HG03280 (cell line): ENCODE measurements at regions not wholly inside any gene's neighbourhood (a gene's known extent, or its start where the extent isn't known, plus 50 kb on each side); places are given as distances from the start of the nearest gene placed in this dataset.

ENCODE experiments used
- ATAC-seq: cut with Tn5 transposase; IDR thresholded peaks from one replicate; pipeline ENCODE4 v1.9.1; 2021; ENCODE audit warnings: mild to moderate bottlenecking, moderate library complexity; ENCODE audit not compliant: unreplicated experiment

DNA sequence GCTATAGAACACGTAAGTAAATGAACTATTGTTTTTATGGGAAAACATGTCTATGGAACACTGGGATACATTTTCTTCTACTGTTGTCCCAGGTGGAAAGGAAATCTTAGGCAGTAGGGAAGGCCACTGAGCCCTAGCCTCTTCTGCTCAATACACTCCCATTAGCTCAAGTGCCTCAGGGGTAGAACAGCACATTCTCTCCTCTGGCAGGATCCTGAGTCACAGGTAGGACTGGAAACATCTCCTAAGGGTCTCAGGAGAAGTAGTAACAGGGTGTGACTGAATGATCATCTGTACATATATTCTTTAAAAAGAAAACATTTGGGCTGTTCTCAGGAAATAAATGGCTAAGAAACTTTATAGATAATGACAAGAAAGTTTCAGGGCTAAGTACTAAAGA is 175.6 kb upstream of the ESRRG start:
- no peak for ATAC-seq

DNA sequence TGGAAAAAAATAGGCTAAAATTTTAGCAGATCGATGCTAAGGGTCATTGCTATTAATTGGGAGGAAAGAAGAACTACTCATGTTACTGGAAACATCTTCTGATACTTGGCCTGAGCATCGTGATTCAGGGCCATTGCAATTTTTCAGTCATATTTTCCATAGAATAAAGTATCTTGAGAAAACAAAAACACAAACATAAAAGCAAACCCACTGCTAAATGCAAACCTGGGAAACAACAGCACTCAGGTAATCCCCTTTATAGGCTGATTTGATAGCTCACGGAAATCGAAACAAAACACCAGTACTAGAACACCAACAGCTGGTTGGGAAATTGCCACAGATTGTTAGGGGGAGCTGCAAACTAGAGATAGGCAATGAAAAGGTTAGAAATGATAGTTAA is 172.9 kb upstream of the ESRRG start:
- no peak for ATAC-seq

DNA sequence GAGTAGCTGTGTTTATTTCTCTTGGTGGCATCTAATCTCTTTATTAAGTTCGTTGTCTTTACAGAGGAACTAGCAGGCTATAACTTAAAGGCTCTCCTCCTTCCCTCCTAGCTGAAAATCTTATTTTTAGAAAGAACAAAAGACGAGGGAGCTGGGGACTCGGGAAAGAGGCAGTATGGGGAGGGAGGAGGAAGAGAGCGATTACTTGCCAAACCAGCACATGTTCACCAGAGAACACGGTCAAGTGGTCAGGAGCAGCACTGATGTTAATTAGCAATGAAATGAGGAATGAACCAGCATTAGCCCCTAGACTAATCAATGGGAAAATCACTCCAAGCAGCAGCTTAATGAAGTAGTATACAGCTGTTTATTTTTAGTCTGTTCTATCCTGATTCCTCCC is 171.3 kb upstream of the ESRRG start:
- ATAC-seq, result no peak

DNA sequence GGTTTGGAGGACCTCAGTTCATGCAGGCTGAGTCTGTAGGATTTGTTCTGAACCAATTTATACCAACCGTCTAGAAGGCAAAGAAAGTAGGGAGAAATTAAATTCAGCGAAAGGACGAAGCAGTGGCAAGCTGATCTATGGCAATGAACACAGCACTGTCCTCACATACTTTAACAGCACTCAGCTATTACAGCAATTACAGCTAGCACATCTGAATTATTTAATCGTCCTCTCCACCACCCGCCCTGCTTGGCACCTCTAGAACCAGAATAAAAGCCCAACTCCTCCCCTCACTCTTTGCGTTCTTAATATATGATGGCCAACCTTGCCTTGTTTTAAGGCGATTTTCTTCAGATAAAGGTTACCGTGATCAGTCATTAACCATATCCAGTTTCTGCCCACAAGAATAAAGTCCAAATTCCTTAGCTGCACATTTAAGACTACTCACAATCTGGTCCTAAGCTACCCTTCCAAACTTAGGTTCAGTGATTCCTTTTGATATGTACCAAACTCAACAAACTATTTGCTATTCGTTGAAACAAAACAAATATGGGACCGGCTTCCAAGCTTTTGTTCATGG is 169.4 kb upstream of the ESRRG start:
- no peak for ATAC-seq

DNA sequence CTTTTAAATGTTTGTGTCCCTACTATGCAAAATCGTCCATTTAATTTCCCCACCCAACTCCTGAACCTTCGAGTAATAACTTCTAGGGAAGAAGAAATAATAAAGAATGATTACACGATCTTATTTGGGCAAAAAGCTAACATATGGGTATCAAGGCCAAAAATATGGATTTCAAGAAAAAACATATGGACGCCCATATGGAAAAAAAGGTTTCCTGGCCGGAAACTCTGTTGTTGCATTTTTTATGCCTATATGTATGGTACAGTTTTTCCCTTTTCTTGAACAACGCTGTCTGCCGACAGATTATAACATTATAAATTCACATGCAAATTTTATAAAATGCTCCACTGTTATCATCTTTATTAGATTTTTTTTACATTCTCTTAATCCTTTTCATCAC is 167.6 kb upstream of the ESRRG start:
- ATAC-seq, result no peak

DNA sequence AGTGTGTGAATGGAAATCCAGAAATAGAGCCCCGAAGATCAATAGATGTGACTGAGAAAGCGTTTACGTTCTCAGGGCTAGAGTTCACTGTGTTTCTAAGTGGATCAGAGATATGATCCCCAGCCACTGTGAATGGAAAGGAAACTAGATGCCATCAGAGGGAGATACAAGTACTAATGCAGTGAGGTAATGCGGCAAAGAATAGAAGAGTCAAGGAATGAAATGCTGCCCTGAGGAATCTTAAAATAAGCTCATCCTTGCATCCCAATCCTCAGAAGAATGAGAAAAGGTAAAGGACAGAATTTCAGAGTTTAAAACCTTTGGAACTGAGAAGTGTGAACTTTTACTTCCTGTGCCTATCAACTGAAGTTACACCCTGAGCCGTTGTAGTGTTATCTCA is 165.5 kb upstream of the ESRRG start:
- no peak for ATAC-seq

DNA sequence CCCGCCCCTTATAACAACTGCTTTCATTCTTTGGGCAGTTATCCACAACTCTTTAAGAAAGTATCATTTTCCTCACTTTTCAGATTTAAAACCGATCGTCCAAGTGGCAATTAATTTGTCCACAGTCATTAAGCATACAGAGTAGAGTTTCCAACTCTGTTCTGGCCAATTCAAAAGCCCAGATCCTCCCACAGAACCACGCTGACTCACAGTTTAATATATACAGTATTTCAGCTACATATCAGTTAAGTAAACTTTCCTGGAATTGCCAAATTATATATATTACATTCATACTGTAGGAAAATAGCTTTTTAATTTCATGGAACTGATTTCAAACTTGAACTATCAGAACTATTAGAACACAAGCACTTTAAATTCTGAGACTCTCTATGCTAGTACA is 163.8 kb upstream of the ESRRG start:
- ATAC-seq, result no peak

DNA sequence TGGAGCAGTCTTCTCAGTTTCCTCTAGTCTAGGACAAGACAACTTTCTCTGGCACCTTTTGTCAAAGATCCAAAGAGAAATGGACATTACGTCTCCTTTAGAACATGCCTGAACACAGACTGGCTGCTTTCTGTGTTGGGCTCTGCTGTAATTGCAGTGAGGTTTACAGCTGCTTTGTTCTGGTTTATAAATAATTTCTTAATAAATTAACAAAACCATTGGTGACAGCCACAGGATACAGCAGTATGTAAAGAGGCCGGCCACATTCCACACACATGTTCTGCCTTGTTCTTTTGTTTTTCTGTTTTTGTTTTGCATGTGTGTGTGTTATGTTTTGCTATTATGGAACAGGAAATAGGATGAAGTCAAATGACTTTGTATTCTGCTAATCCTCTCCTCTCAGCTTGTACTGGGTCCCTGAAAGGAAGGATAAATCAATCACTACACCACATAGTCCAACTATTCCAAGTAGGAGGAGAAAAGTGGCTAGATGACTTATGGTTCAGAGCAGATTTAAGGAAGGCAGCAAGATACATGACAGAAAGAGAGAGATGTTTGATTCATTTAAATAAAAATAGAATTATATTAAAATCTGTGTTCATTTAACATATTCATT is 161.5 kb upstream of the ESRRG start:
- no peak for ATAC-seq

DNA sequence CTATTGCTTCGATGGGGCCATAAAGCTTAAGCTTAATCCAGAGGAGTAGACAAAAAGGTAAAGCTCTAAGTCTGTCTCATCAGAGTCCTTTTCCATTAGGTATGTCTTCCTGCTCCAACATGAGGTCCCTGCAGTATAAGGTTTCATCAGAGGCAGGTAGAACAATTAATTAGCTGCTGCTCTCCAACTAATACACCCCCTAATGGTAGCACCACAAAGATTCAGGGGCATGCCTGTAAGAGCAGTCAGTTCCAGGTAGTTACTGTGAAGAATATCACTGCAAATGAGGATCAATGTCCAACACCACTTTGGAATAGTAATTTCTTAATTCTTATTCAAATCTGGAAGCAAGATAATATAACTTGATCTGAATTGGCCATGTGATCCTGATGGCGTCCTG is 160.3 kb upstream of the ESRRG start:
- no peak for ATAC-seq

DNA sequence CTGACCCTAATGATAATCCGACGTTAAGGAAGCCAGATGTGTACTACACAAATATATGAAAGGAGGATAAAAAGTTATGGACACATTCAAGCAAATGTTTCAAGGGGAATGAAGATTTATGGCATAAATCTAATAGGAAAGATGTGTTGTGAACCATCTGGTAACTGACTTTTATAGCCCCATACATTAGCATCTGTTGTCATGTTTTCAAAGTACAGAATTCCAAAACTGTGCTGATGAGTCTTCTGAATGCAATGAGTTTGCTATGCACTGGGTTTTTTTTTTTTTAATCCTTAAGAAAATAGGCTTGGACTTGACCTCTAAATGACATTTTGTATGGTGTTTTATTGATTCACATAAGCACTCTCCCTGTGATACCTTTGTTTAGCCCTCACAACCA is 158.5 kb upstream of the ESRRG start:
- ATAC-seq, result no peak

DNA sequence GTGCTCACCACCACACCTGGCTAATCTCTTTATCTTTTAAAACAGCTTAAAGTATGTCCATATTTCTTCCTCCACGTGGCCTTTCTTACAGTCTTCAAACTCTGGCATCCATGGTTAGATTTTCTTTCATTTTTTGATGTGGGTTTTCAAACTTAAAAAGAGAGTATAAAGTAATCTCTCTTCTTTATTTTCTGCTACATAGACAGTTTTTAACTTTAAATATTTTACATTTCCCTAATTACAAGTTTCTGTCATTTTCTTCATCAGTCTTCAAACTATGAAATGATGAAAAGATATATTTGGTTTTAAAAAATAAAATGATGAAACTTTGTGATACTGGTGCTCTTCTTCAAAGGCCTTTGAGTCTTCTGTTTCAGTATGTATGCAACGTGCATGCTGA is 143.5 kb upstream of the ESRRG start:
- ATAC-seq, result no peak

DNA sequence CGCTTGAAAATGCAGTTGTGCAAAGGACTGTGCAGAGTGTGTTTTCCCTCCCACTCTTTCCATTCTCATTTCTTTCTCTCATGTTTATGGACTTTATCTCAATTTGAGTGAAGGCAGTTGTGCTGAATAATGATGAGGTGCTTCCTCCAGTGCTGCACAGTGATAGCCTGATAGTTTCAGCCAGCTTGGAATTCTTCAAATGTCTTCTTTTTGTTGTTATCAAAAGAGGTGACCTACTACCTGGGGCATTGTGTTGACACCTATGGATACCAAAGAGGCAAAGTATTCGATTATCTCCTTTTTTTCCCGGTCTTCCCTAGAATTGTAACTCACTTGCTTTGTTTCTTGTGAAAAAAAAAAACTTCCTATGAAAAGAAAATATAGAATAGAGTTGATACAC is 132.6 kb upstream of the ESRRG start:
- ATAC-seq, result no peak

DNA sequence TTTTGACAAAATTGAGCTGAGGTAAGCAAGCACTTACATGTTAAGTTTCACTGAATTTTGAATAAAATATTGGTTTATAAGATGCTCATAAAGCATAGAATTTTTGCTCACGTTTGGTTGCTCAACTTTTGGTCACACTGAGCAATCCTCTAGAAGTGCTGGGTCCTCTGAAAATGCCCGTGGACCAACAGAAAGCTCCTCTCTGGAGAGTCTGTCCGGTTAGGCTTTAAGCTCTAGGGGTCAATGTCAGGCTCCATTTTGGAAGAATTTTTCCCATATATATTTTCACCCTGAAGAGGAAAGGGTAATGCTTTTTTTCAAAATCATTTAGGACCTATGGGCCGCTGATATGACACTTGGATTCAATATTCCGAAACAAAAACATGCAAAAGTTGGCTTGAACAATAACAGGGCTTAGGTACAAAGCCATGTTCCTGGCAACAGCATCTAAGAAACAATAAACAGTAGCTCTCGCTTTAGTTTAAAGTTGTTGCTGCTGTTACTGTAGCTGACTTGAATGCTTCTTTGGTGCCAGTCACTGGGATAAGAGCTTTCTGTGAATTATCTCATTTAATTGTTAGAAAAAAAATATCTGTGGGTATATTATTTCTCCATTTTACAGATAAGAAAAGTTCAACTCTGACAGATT is 131.7 kb upstream of the ESRRG start:
- no peak for ATAC-seq

DNA sequence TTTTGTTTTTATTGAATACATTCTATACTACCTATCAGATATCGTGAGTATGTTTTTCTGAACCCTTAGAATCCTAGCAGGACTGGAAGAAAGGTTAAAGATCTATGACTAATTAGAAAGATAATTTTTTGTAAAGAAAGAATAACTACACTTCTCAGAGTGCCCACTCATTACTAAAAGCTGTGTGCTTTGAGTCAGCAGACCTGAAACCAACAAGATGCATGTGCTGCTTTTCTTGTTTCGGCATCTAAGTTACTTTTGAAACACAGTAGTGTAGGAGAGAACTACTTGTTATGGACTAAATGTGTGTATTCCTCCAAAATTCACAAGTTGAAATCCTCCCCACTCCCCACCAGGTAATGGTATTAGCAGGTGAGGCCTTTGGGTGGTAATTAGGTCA is 127.8 kb upstream of the ESRRG start:
- ATAC-seq, result no peak

DNA sequence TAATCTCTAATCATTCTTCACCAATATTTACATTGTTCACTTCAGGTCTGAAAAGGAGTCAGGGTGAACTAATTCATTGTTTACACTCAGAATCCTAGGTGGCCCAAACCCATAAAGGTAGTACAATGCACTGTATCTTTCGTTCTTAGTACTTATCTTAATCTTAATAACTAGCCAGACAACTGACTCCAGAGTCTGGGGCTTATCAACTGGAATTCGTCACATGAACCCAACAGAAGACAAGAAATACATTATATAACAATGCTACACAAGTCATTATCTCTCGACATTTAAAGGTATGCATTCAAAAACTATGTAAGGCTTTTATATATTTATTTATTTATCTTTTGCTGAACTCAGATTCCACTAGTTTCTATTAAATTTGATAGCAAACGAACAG is 125.9 kb upstream of the ESRRG start:
- no peak for ATAC-seq

DNA sequence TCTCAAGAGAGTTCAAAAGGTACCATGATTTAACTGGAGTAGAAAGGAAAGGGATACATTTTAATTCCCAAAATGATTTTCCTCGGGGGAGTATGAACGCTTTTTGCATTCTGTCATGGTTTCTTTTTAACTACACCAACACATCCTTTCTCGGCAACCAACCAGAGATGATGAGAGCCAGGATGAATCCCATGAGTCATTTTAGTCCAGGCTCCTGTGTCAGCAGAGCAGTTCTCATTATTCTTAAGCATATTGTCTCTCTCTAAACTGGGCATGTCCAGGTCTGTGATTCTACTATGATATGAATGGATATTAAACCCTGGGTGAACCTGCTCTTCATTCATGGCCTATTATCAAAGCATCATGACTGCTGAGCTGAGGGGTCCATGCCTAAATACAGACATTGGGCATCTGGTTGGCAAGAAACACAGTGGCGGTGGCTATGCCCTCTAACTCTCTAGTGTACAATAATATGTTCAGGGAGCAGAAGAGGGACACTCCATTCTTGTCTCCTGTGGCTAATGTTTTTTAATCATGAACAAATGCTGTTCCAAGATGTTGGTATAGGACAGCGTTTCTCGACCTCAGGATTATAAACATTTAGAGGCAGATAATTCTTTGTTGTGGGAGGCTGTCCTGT is 124.3 kb upstream of the ESRRG start:
- no peak for ATAC-seq

DNA sequence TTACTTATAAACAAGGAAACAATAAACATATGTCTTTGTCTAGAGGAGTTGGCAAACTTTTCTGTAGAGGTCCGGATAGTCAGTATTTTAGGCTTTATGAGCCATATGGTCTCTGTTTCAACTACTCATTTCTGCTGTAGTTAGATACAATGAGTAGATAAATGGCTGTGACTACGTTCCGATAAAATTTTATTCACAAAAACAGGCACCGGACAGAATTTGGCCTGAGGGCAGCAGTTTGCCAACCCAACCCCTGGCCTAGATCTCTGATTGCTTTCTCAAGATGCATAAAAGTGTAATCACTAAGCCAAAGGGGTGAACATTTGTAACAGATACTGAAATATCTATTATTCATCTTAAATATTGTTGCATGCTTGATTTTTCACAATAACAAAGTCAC is 123.1 kb upstream of the ESRRG start:
- no peak for ATAC-seq

DNA sequence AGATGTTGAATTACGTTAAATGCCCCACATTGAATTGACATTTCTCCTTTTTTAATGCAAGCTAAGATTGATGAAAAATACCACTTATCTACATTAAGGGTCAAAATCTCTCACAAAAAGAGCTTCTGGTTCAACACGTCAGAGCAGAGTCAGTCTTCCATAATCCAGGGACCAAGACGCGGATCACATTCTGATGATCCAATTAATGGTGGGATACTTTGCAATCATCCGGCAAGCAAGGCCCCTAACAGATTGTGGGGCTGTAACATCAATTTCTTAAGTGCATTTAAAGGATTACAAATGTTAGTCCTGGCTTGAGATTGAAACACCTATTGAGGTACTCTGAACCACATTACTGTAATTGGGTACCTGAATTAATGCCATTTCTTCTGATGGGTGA is 120.2 kb upstream of the ESRRG start:
- no peak for ATAC-seq

DNA sequence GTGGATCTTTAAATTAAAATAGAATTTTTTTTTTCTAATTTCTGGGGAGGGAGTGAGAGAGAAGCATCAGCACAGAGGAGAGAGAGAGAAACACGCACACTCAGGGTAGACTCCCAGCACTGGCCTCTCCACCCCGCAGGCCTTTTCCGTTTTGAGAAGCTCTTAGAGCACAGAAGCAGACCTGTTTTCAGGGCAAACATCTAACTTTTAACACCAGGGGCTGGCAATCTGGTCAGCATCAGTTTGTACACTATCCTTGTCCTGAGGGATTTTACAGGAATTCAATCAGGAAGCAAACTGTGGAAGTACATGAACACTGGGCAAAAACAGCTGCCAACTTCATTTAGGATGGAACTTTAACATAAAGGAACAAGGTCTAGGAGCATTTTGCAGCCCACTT is 117.9 kb upstream of the ESRRG start:
- no peak for ATAC-seq

DNA sequence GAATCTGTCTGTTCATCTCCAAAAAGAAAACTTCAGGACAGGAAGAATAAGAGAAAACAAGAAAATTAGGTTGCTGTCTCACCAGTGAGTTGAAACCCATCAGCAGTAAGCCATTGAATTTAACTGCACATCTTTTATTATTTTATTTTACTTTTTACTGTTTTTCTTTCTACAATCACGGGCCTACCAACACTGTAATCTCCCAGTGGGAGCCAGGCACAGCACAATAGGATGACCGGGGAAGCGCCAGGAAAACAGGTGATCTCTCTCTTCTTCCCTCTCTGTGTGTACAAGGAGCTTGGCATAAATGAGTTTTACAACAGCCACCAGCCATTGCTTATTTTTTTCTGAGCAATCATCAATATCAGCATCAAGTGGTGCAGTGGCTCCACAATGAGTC is 113.1 kb upstream of the ESRRG start:
- no peak for ATAC-seq

DNA sequence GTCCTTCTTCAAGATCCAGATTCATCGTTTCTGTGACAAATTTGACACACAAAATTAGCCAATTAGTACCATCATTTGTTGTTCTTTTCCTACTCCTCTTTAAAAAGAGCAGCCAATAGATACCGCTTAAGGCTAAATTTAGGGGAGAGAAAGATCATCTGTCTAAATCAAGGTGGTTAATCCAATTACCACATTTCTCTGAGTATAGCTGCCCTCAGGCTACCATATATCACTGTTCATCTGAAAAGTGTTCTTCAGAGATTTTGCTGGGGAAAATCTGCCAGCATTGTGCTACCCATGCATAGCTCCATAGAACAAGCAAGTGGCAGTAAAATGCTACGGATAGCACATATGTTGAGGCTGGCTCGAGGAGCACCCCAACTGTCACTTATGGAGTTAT is 110.3 kb upstream of the ESRRG start:
- no peak for ATAC-seq

DNA sequence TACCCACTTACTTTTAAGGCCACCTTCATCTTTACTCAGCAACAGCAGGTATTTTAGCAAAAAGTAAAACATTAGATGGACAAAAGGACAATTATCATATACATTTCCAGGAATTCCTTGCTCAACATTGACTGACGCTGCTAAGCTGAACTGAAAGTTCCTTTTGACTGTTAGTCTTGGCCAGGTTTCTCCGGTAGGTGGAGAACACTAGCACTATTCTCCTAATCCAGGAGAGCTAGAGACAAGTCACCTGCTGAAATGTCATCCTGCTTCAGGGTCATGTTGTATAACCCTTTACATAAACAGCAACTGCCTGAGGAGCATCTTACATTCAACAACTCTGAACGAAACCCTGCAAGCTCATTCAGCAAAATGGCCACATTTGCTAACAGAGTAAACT is 109.0 kb upstream of the ESRRG start:
- ATAC-seq, result no peak
